ENCODE measurements at regions not wholly inside any gene's neighbourhood (a gene's known extent, or its start where the extent isn't known, plus 50 kb on each side); places are given as distances from the start of the nearest gene placed in this dataset.

DNA sequence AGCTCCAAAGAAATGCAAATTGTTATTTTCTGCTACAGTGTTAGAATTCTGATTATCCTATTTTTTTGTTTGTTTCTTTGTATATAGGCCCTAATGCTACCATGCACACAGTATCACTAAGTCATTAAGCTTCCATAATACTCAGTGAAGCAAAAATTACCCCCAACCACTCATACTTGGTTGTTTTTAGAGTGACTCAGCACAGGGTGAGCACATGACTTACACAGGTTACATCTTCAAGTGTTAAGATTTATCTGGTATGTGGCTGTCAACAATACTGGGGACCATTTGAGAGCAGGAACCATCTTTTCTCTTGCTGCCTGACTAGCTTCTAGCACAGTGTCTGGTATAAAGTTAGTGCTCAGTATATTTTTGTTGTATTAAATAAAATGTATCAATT lies 255.8 kb upstream of the SLC24A2 start:
- no peak for DNase-seq (ENCODE audit: low spot score)
- no peak overlapping the region for H4K8ac ChIP-seq (ENCODE audit: low read depth, low read length)
- H2BK12ac ChIP-seq (ENCODE audit: low read length) = no peak overlapping the region
- no peak overlapping the region for H3K4ac ChIP-seq (ENCODE audit: low read length)
- no peak overlapping the region for H3K23ac ChIP-seq (ENCODE audit: low read depth, low read length, poor library complexity)
- H2BK120ac ChIP-seq (ENCODE audit: low read depth, low read length) = no peak overlapping the region
- H3K4me2 ChIP-seq (ENCODE audit: insufficient read depth, low read length, poor library complexity, severe bottlenecking) = no peak overlapping the region
- no peaks in the 10 kb centered on the region for H3K9me3 ChIP-seq (replicated peaks in 1 of 2; ENCODE audit: control insufficient read depth in 2 of 2, insufficient read depth in 1 of 2, low read depth in 1 of 2, low read length in 2 of 2)
- H3K14ac ChIP-seq (ENCODE audit: low read length) = no peak overlapping the region
- H2AK5ac ChIP-seq (ENCODE audit: low read depth, low read length) = no peak overlapping the region
- no peak overlapping the region for H3K27ac ChIP-seq (replicated peaks; ENCODE audit: low read length)
- H3K4me3 ChIP-seq (ENCODE audit: low read length in 2 of 2) = no peak overlapping the region
- no peaks in the 10 kb centered on the region for H3K79me1 ChIP-seq (ENCODE audit: low read depth, low read length)
- H3K9ac ChIP-seq (ENCODE audit: low read depth, low read length, poor library complexity) = no peak overlapping the region
- H2BK5ac ChIP-seq (ENCODE audit: low read length) = no peak overlapping the region
- no peaks in the 10 kb centered on the region for H3K27me3 ChIP-seq (ENCODE audit: control insufficient read depth in 3 of 3, insufficient read depth in 3 of 3, low read depth in 1 of 3, low read length in 3 of 3)
- H3K36me3 ChIP-seq (replicated peaks in 1 of 2; ENCODE audit: control insufficient read depth in 2 of 2, insufficient read depth in 2 of 2, low read length in 2 of 2) = no peaks in the 10 kb centered on the region
- H3K4me1 ChIP-seq (ENCODE audit: control insufficient read depth in 2 of 2, insufficient read depth in 1 of 2, low read depth in 1 of 2, low read length in 2 of 2) = no peaks in the 10 kb centered on the region
- H2AFZ ChIP-seq (ENCODE audit: low read length) = no peak overlapping the region
- no peak overlapping the region for H2BK15ac ChIP-seq (ENCODE audit: low read length)
- no peak overlapping the region for H4K91ac ChIP-seq (ENCODE audit: low read depth, low read length, poor library complexity)
- no peak overlapping the region for H3K18ac ChIP-seq (ENCODE audit: low read length)

DNA sequence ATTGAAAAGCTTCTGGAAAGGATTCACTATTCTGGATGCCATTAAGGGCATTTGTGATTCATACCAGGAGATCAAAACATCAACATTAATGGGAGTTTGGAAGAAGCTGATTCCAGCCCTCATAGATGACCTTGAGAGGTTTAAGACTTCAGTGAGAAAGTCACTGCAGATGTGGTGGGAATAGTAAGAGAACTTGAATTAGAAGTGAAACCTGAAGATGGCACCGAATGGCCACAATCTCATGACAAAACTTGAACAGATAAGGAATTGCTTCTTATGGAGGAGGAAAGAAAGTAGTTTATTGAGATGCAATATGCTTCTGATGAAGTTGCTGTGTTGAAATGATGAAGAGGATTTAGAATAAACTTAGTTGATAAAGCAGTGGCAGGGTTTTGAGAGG lies 254.6 kb upstream of the SLC24A2 start:
- H2BK5ac ChIP-seq (ENCODE audit: low read length) = no peak overlapping the region
- H3K27me3 ChIP-seq (ENCODE audit: control insufficient read depth in 3 of 3, insufficient read depth in 3 of 3, low read depth in 1 of 3, low read length in 3 of 3) = no peaks in the 10 kb centered on the region
- no peak overlapping the region for H2AK5ac ChIP-seq (ENCODE audit: low read depth, low read length)
- no peaks in the 10 kb centered on the region for H3K9me3 ChIP-seq (replicated peaks in 1 of 2; ENCODE audit: control insufficient read depth in 2 of 2, insufficient read depth in 1 of 2, low read depth in 1 of 2, low read length in 2 of 2)
- no peak overlapping the region for H3K4me3 ChIP-seq (ENCODE audit: low read length in 2 of 2)
- no peak overlapping the region for H3K14ac ChIP-seq (ENCODE audit: low read length)
- no peak overlapping the region for H3K4ac ChIP-seq (ENCODE audit: low read length)
- no peak overlapping the region for H2BK12ac ChIP-seq (ENCODE audit: low read length)
- H3K23ac ChIP-seq (ENCODE audit: low read depth, low read length, poor library complexity) = no peak overlapping the region
- H2BK15ac ChIP-seq (ENCODE audit: low read length) = no peak overlapping the region
- H3K79me1 ChIP-seq (ENCODE audit: low read depth, low read length) = no peaks in the 10 kb centered on the region
- no peak overlapping the region for H2BK120ac ChIP-seq (ENCODE audit: low read depth, low read length)
- no peak overlapping the region for H3K4me2 ChIP-seq (ENCODE audit: insufficient read depth, low read length, poor library complexity, severe bottlenecking)
- H3K9ac ChIP-seq (ENCODE audit: low read depth, low read length, poor library complexity) = no peak overlapping the region
- H3K4me1 ChIP-seq (ENCODE audit: control insufficient read depth in 2 of 2, insufficient read depth in 1 of 2, low read depth in 1 of 2, low read length in 2 of 2) = no peaks in the 10 kb centered on the region
- H3K36me3 ChIP-seq (replicated peaks in 1 of 2; ENCODE audit: control insufficient read depth in 2 of 2, insufficient read depth in 2 of 2, low read length in 2 of 2) = no peaks in the 10 kb centered on the region
- H4K8ac ChIP-seq (ENCODE audit: low read depth, low read length) = no peak overlapping the region
- no CpG with 5 or more reads among the region's 1 CpG for WGBS, 2 donors (ENCODE audit: extremely low coverage in 2 of 2, insufficient read length in 2 of 2, insufficient replicate concordance in 1 of 2)
- DNase-seq (ENCODE audit: low spot score) = no peak
- no peak overlapping the region for H3K27ac ChIP-seq (replicated peaks; ENCODE audit: low read length)
- H2AFZ ChIP-seq (ENCODE audit: low read length) = no peak overlapping the region
- H4K91ac ChIP-seq (ENCODE audit: low read depth, low read length, poor library complexity) = no peak overlapping the region
- no peak overlapping the region for H3K18ac ChIP-seq (ENCODE audit: low read length)

DNA sequence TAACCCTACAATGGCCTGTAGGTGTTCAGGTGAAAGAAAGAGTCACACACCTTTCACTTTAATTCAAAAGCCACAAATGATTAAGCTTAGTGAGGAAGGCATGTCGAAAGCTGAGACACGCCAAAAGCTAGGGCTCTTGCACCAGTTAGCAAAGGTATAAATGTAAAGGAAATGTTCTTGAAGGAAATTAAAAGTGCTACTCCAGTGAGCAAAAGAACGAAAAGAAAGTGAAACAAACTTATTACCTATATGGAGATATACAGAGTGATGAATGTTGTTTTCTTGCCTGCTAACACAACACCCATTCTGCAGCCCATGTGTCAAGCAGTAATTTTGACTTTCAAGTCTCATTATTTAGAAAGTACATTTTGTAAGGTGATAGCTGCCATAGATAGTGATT lies 254.2 kb upstream of the SLC24A2 start:
- no peak overlapping the region for H3K14ac ChIP-seq (ENCODE audit: low read length)

DNA sequence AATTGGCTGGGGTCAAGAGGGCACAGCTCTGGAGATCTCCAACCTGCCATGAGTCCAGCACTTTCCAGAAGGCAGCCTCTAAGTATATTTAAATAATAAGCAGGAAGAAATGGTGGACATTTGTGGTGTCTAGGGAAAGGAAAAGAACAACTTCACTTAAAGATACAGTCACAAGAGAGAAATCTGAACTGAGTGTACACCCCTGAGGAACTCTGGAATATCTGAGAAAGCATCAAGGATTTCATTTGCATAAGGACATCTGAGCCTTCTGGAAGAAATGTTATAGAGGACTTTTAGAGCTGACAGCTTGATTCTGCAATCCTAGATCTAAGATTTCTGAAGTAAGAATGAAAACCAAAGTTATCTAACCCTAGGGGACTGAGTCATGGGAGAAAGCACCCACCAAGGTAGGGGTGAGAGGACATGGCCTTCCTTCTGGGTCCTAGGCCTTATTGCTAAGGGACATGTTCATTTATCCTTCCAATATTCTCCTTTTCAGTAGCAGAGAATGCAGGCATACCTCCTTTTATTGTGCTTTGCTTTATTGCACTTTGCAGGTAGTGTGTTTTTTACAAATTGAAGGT lies 253.4 kb upstream of the SLC24A2 start:
- Histone ChIP-seq H3K27me3 (ENCODE audit: control insufficient read depth in 3 of 3, insufficient read depth in 3 of 3, low read depth in 1 of 3, low read length in 3 of 3) (no peaks in the 10 kb centered on the region), H2AK5ac (ENCODE audit: low read depth, low read length) (peak overlapping the region; percentile 33), H2BK15ac (ENCODE audit: low read length) (no peak overlapping the region), H2BK120ac (ENCODE audit: low read depth, low read length) (no peak overlapping the region), H3K9me3 (replicated peaks in 1 of 2; ENCODE audit: control insufficient read depth in 2 of 2, insufficient read depth in 1 of 2, low read depth in 1 of 2, low read length in 2 of 2) (no peaks in the 10 kb centered on the region), H2BK12ac (ENCODE audit: low read length) (no peak overlapping the region), H3K27ac (replicated peaks; ENCODE audit: low read length) (no peak overlapping the region), H3K79me1 (ENCODE audit: low read depth, low read length) (no peaks in the 10 kb centered on the region), H3K4me3 (ENCODE audit: low read length in 2 of 2) (no peak overlapping the region), H3K4ac (ENCODE audit: low read length) (no peak overlapping the region), H2AFZ (ENCODE audit: low read length) (no peak overlapping the region), H4K8ac (ENCODE audit: low read depth, low read length) (no peak overlapping the region), H4K91ac (ENCODE audit: low read depth, low read length, poor library complexity) (no peak overlapping the region), H3K14ac (ENCODE audit: low read length) (no peak overlapping the region), H3K18ac (ENCODE audit: low read length) (no peak overlapping the region), H3K4me2 (ENCODE audit: insufficient read depth, low read length, poor library complexity, severe bottlenecking) (no peak overlapping the region), H3K36me3 (replicated peaks in 1 of 2; ENCODE audit: control insufficient read depth in 2 of 2, insufficient read depth in 2 of 2, low read length in 2 of 2) (no peaks in the 10 kb centered on the region), H3K4me1 (ENCODE audit: control insufficient read depth in 2 of 2, insufficient read depth in 1 of 2, low read depth in 1 of 2, low read length in 2 of 2) (no peaks in the 10 kb centered on the region), H3K23ac (ENCODE audit: low read depth, low read length, poor library complexity) (no peak overlapping the region), H2BK5ac (ENCODE audit: low read length) (no peak overlapping the region), H3K9ac (ENCODE audit: low read depth, low read length, poor library complexity) (no peak overlapping the region)
- DNase-seq (ENCODE audit: low spot score) = no peak

More for the DNA sequence above, 254.2 kb upstream of the SLC24A2 start:
- no peak overlapping the region for H3K4me2 ChIP-seq (ENCODE audit: insufficient read depth, low read length, poor library complexity, severe bottlenecking)
- no peak overlapping the region for H3K4ac ChIP-seq (ENCODE audit: low read length)
- no peak overlapping the region for H2BK5ac ChIP-seq (ENCODE audit: low read length)
- H3K9ac ChIP-seq (ENCODE audit: low read depth, low read length, poor library complexity) = no peak overlapping the region
- no peaks in the 10 kb centered on the region for H3K4me1 ChIP-seq (ENCODE audit: control insufficient read depth in 2 of 2, insufficient read depth in 1 of 2, low read depth in 1 of 2, low read length in 2 of 2)
- H3K18ac ChIP-seq (ENCODE audit: low read length) = no peak overlapping the region
- H2BK15ac ChIP-seq (ENCODE audit: low read length) = no peak overlapping the region
- DNase-seq (ENCODE audit: low spot score) = no peak
- H4K91ac ChIP-seq (ENCODE audit: low read depth, low read length, poor library complexity) = no peak overlapping the region
- no peak overlapping the region for H3K27ac ChIP-seq (replicated peaks; ENCODE audit: low read length)
- no peak overlapping the region for H2AK5ac ChIP-seq (ENCODE audit: low read depth, low read length)
- H2AFZ ChIP-seq (ENCODE audit: low read length) = no peak overlapping the region
- H3K4me3 ChIP-seq (ENCODE audit: low read length in 2 of 2) = no peak overlapping the region
- H3K36me3 ChIP-seq (replicated peaks in 1 of 2; ENCODE audit: control insufficient read depth in 2 of 2, insufficient read depth in 2 of 2, low read length in 2 of 2) = no peaks in the 10 kb centered on the region
- no peaks in the 10 kb centered on the region for H3K27me3 ChIP-seq (ENCODE audit: control insufficient read depth in 3 of 3, insufficient read depth in 3 of 3, low read depth in 1 of 3, low read length in 3 of 3)
- H3K79me1 ChIP-seq (ENCODE audit: low read depth, low read length) = no peaks in the 10 kb centered on the region
- WGBS, 2 donors (ENCODE audit: extremely low coverage in 2 of 2, insufficient read length in 2 of 2, insufficient replicate concordance in 1 of 2) = no CpG with 5 or more reads among the region's 3 CpGs
- no peak overlapping the region for H3K23ac ChIP-seq (ENCODE audit: low read depth, low read length, poor library complexity)
- no peak overlapping the region for H2BK12ac ChIP-seq (ENCODE audit: low read length)
- no peak overlapping the region for H2BK120ac ChIP-seq (ENCODE audit: low read depth, low read length)
- no peaks in the 10 kb centered on the region for H3K9me3 ChIP-seq (replicated peaks in 1 of 2; ENCODE audit: control insufficient read depth in 2 of 2, insufficient read depth in 1 of 2, low read depth in 1 of 2, low read length in 2 of 2)
- H4K8ac ChIP-seq (ENCODE audit: low read depth, low read length) = no peak overlapping the region

Measured in neuronal stem cell (in vitro differentiated cells).